Stimulated activated CD8-positive, alpha-beta memory T cell treated with anti-CD3 and anti-CD28 coated beads, Interleukin-4, amount 100 ng/mL, for 24 hours (primary cell): ENCODE measurements at regions not wholly inside any gene's neighbourhood (a gene's known extent, or its start where the extent isn't known, plus 50 kb on each side); places are given as distances from the start of the nearest gene placed in this dataset.
"Not testable (repeated sequence)": the region's sequence is repeated elsewhere in the genome, so short reads cannot be mapped to it uniquely, and the experiment has no call there.

Source experiments
- DNase-seq: peaks from one replicate; pipeline ENCODE4 v3.0.0-alpha.2; 2020; ENCODE audit warnings: low read depth

DNA sequence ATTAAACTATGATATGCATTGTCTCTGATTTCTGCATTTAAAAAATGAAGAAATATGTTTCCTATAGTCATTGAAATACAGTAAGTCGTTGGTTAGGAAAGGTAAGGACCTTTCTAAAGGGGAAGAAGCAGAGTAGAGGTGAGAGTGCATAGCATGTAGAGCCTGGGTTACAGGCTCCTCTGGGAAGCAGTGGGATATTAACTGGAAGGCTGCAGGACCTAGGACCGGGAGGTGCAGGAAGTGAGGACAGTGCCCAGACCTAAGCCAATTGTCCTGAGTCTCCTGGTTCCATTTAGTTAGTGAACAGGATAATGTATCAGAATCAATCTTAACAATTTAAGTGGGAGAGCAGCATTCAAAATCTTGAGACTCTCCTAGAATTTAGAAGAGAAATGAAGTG lies 237.1 kb upstream of the NUDT6 start:
- DNase-seq = no peak

DNA sequence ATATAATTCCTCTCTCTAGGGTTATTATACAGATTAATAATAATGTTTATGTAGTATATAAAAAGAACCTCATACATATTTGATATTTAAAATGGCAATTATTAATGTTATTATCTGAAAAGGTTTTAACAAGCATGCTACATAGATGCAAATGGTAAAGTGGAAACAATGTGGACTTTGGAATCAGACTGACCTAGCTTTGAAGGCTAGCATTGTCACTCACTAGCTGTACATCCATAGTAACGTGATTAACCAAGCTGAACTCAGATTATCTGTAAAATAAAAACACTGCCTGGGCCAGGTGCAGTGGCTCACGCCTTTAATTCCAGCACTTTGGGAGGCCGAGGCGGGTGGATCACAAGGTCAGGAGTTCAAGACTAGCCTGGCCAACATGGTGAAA lies 233.7 kb upstream of the SPRY1 start:
- no peak for DNase-seq

DNA sequence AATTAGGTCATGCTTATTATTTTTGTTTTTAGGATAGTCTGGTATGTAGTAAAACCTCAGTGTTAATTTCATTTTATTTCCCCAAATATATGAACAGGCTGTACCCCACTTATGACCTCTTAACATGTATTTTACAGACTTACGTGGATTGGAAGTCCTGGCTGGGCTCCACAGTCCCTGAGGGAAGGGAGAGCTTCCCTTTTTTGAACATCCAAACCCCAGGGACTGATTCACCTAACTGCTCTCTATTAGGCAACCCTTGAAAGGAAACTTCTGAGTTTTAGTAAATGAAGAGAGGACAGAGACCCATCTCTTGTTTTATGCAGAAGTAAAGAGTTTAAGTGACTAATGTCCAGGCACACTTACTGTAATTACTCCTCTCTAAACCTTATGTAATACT lies 233.1 kb upstream of the SPRY1 start:
- DNase-seq = no peak

DNA sequence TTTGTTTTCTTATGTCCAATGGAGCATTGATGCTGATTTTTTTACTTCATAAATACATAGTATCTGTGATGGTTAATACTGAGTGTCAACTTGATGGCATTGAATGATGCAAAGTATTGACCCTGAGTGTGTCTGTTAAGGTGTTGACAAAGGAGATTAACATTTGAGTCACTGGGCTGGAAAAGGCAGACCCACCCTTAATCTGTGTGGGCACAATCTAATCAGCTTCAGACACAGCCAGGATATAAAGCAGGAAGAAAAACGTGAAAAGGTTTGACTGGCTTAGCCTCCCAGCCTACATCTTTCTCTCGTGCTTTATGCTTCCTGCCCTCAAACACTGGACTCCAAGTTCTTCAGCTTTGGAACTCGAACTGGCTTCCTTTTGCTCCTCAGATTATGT lies 230.6 kb upstream of the SPRY1 start:
- no peak for DNase-seq

DNA sequence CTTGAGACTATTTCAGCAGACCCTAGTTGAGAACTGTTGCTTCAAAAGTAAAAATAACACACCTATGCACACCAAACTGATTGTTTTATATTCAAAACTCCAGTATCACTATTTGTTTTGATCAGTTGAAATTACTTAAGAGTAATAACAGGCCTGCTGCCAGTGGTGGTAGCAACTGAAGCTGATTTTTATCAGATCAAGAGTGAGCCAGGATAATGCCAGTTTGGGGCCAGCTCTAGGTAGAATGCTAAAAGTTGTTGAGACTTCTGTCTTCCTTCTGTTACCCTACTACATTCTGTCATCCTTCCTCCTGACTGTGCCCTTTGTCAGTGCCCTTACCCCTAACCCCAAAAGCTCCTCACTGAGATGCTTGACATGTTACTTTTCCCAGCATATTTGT lies 228.7 kb upstream of the SPRY1 start:
- no peak for DNase-seq

DNA sequence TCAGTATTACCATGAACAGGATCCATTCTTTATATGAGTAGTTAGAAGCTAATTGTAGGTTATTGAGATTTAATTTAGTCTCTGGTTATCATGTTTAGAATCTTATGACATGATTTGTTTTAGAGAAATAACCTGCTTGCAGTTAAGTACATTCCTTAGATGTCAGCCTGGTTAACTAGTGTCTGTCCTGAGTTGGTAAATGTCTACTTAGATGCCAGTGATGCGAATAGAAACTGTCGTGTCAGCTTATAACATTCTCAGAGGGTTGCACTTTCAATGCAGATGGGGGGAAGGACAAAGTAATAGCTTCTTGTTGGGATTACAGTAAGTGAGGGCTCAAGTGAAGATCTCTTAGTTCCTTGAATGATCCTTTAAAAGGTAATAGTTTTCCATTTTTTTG lies 227.8 kb upstream of the SPRY1 start:
- DNase-seq = no peak

DNA sequence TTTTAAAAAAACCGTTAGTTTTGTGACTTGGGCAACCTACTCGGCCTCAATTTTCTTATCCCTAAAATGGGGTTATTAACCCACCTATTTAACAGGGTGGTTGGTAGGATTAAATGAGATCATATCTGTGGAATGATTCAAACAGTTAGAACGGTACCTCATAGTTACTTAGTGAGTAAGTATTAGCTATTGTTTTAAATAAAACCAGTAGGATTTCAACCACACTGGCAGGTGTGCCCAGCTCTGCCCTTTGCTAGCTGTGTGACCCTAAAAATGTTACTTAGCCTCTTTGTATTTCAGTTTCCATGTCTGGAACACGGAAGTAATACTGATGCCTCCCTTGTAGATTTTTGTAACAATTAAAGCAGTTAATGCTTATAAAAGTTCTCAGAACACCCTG lies 225.8 kb upstream of the SPRY1 start:
- no peak for DNase-seq

DNA sequence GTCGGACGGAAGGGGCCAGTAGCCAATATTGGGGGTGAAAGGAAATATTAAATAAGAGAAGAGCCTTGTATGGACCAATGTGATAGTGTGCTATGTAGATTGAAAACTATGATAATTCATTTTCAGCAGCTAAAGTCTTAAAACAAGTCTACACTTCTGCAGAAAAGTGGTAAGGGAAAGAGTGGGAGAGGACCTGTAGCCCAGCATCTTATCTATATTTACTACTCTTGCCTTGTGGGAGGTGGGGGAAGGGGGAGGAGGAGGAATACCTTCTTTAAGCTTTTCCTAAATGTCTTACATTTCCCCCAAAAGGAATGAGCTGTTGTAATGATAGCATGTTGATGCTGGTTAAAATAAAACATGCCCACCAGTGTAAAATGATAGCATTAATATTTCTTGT lies 220.0 kb upstream of the SPRY1 start:
- DNase-seq = no peak

DNA sequence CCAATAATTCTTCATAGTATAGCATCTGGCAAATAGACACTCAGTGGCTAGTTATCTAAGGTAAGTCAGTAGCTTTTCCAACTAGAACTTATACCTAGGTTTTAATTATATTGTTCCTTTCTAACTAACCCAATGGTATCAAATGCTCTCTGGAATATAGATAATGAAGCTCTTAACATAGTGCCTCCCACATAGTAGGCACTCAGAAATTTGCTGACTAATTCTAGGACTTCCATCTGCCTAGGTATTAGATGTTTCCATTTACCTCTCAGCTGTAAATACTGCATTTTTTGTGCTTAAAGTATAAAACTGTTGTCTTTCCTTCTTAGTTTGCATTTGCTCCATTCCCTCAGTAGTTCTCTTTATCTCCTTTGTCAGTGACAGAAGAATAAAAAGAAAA lies 214.3 kb upstream of the SPRY1 start:
- DNase-seq = no peak

DNA sequence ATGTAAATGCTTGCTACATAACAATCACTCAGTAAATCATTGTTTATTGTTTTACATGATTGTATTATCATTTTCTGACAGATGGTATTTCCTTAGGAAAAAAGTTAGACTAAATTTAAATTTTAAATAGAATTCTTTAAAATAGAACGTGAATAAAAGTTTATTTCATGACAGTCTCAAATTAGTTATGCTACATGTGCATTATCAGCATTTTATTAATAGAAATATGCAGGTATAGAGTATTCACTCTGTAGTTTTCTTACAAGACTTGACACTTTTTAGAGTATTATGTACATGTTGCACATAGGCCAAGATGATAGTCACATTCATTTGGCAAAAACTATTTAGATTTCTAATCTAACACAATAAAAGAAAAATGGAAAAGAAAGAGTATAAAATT lies 213.3 kb upstream of the SPRY1 start:
- DNase-seq = no peak

DNA sequence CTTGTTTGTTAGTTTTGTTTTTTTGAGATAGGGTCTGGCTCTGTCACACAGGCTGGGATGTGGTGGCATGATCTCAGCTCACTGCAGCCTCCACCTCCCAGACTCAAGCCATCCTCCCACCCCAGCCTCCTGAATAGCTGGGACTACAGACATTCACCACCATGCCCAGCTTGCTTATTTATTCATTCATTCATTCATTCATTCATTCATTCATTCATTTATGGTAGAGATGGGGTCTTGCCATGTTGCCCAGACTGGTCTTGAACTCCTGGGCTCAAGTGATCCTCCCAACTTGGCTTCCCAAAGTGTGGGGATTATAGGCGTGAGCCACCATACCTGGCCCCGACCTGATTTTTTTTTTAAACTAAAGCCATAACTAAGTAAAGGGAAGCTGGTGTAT lies 212.8 kb upstream of the SPRY1 start:
- DNase-seq = not testable (repeated sequence)

DNA sequence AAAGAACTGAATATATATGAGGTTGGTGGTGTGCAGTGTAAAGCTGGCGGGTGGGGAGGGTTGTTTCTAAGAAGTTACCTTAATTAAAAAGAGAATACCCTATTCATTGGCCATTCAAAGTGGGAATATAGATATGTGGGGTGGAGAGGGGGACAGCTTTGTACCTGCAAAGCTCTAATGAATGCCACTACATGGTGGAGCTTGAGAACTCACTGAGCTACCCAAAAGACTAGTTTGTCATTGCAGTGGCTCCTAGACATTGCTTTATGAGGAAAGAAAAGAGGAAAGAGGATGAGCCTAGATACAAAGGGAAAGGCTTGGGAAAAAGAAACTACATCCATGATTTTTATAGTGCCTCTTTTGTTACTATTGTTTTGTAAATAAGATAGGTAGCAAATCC lies 209.9 kb upstream of the SPRY1 start:
- DNase-seq = no peak

DNA sequence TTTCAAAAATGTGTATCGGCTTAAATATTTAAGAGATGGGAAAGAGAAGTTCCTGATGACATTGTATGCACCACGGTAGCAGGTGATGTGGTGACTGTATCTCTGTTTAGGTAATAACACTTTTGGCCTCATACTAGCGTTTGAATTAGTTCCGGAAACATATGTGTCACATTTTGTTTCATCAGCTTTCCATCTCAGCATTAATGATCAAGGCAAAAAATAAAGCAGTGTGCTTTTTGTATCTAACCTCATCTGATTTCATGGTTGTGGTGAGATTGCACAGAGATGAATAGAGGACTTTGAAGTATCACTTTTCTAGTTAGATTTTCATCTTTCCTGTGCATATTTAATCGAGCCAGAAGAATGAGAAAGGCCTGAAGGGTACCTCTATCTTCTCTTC lies 206.4 kb upstream of the SPRY1 start:
- no peak for DNase-seq

DNA sequence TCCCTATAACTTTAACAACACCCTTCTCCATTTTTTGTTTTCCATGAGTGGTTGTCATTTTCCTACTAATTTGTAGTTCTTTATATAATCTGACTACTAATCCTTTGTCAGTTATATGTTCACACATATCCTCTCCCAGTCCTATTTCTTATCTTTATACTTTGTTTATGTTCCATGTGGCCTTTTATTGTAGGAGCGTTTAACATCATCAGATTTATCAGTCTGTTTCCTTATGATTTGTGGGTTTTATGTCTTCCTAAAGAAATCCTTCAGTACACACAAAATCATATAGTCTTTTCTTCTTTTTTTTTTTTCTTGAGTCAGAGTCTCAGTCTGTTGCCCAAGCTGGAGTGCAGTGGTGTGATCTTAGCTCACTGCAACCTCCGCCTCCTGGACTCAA lies 204.9 kb upstream of the SPRY1 start:
- no peak for DNase-seq

DNA sequence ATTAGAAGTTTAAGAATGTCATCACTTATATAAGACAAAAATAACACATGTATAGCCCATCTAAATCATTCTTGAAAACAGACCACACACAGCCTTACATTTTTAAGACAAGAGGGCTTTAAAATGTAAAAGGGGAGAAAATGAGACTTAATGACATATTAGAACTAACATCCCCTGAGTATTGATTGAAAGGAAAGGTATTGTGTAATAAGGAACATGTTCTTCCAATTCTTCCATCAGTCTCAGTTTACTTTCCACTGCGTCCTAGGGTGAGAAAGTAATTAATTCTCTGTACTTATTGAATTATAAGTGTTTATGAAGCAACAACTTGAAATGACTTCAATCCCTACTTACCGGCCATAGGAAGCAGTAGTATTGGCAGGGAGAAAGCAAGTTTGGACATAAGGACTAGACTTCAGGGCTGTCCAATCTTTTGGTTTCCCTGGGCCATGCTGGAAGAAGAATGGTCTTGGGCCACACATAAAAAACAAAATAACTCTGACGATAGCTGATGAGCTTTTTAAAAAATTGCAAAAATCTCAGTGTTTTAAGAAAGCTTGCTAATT lies 202.7 kb upstream of the SPRY1 start:
- DNase-seq = no peak

DNA sequence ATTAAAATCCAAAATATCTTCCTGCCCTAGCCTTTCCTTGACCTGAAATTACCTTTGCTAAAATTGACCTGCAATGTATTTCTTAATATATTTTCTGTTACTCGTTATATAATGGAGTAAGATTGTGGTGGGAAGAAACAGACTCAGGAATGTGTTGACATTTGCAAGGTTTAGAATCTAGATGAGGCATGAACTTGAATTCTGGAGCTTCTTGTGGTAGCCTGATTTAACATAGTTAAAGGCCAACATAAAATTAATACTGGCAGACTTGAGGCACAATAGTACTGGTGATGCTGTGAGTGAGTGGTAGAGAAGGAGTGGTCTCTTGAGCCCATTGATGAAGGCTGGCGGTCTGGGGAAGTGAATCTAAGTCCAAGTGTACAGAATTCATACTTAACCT lies 197.9 kb upstream of the SPRY1 start:
- DNase-seq = no peak

DNA sequence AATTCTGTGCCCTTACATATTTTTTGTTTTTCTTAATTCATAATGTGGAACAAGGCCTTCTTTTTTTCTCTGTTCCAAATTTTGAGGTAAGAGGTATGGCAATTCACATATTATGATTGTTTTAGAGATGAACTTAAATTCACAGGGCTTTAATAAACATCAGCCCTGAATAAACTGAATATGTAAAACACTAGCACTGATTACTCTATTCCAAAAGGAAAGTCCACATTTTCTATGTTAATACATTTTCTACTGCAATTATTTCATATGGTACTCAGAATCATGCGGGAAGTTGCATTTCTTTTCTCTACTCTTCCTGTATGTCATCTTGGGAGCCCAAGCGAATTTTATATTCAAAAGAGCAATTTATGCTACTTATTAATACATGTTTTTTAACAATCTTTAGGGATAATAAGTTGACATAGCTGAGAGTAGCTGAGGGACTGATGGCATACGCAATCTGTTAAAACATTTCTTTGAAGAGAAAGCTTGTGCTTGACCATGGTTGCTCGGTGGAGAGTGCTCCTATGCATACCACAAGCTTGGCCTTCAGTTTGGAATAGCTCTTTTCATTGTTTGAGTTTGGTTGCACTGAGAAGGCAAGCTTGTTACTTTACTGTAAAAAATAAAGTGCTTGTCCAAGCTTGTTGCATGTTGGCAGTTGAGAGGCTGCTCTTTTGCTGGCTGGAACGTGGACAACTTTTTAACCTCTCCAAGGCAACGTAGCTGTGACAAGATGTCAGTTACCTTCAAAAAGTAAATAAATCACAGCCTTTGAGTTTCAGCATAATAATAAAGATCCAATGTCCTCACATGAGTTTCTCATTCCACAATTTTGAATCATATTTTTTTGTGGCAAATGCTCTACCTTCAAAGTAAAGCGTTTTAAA lies 196.3 kb upstream of the SPRY1 start:
- DNase-seq = no peak

DNA sequence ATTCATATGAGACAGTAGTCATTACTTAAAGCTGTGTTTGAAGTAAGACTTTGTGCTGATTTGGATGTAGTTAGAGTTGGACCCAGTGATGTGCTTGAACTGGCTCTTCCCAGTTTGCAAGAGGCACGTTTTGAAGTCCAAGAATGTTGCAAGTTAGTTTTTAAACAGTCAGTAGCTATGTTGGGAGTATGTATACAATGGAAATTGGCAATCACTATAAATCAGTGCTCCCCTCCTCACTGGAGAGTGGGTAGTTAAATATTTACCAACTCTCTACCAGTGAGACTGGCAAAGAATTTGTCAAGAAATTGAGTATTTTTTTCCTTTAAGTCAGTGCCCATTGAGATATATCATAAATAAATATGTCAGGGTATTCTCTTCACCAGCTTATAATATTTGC lies 191.9 kb upstream of the SPRY1 start:
- DNase-seq = no peak

DNA sequence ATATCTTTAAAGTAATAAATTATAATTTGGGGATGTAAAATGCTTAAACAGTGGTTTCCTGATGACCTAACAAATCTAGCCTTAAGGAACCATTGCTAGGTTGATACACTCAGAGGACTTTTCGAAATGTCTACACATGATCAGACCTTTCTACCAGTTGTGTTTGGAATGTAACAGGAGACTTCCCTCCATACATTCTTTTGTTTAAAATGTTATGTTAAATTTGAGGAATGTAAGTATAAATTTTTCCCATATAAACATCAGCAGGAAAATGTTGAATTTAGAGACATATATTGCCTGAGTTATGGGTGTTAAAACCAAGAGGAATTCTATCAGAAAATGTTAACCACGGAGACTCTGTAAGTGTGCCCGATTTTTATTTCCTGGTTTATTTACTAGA lies 190.6 kb upstream of the SPRY1 start:
- DNase-seq = no peak

DNA sequence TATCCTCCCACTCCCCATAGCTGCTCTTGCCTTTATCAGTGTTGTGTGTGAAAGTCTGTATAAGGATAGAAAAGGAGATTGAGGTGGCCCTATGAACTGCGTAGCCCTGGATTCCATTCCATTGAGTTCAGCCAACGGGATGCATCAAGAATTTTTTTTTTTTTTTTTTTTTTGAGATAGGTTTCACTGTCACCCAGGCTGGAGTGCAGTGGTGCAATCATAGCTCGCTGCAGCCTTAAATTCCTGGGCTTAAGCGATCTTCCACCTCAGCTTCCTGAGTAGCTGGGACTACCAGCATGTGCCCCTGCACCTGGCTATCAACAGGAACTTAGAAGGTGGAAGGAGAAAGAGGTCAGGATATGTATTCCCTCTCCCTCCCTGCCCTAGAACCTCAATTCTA lies 187.2 kb upstream of the SPRY1 start:
- no peak for DNase-seq

DNA sequence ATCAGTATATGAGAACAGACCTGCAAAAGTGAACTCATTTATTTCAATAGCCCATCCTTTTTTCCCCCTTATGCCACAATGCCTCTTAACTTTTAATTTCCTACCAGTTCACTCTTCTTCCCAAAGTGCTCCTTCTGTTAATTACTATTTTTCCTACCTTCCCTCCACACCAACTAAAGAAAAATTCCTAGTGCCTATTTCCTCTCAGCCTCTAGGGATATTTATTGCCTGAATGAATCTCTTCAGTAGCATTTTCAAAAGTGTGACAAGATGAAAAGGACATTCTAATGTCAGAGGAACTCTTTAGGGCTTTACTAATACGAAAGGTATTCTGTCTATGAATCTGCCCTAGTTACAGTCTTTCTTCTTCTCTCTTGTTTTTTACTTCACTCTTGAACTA lies 181.1 kb upstream of the SPRY1 start:
- DNase-seq = no peak

DNA sequence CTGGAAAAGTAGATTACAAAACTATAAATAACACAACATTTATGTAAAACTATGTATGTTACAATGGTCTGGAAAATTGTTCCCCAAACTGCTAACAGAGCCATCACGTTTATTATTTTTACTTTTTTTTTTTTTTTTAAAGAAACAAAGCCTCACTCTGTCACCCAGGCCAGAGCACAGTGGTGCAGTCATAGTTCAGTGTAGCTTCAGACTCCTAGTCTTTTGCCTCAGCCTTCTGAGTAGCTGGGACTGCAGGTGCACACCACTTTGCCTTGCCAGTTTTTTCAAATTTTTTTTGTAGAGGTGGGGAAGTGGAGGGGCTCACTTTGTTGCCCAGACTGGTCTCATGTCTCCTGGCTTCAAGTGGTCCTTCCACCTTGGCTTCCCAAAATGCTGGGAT lies 180.1 kb upstream of the SPRY1 start:
- no peak for DNase-seq

DNA sequence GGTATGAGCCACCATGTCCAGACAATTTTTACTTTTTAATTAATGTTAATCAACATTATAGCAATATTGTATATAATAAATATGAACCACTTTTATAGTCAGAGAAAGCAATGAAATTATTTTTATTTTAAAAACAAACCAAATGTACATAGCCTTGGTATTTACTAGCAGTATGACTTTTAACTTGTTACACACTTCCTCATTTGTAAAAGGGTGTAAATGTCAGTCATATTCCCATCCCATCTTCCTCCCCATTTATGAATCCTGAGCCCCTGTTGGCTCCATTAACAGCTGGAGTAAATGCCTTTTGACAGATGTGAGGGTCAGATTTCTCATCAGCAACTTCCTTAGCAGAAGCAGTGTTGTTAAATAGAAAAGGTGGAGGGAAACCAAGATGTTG lies 179.6 kb upstream of the SPRY1 start:
- no peak for DNase-seq

DNA sequence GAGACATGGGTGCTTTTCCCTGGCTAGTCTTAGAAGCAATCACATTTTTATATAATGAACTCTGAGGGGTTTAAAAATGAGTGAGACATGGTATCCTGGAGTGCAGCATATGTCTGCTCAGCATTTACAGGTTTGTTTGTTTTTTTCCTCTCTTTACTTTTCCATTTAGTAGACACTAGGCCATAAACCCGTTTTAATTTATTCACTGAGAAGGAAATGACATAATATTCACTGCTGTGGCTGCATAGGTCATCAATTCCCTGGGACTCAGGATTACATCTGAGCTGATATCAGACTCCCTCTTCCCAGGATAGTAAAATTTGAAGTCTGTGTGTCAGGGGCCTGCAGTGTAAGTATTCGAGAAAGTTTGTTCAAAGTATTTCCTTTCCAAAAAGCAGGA lies 178.9 kb upstream of the SPRY1 start:
- DNase-seq = no peak
